ENCODE measurements at regions not wholly inside any gene's neighbourhood (a gene's known extent, or its start where the extent isn't known, plus 50 kb on each side); places are given as distances from the start of the nearest gene placed in this dataset.

- peaks cover 3% of the 10 kb centered on the region for H3K36me3 ChIP-seq
- H3K4me3 ChIP-seq (ENCODE audit: low read depth, low read length), result no peak overlapping the region
- no peak for TF ChIP-seq CTCF (IDR thresholded peaks at IDR 0.05; ENCODE audit: low read depth, low read length)
- H3K9me3 ChIP-seq (ENCODE audit: severe bottlenecking), result peaks cover 4% of the 10 kb centered on the region
- H3K27ac ChIP-seq, result no peak overlapping the region
- H3K27me3 ChIP-seq (ENCODE audit: insufficient read depth, low read depth, severe bottlenecking), result no peaks in the 10 kb centered on the region
- no peak for DNase-seq
Measured at GRCh38 chr17:72423718-72424117, 302.9 kb downstream of the SOX9 start.

DNA sequence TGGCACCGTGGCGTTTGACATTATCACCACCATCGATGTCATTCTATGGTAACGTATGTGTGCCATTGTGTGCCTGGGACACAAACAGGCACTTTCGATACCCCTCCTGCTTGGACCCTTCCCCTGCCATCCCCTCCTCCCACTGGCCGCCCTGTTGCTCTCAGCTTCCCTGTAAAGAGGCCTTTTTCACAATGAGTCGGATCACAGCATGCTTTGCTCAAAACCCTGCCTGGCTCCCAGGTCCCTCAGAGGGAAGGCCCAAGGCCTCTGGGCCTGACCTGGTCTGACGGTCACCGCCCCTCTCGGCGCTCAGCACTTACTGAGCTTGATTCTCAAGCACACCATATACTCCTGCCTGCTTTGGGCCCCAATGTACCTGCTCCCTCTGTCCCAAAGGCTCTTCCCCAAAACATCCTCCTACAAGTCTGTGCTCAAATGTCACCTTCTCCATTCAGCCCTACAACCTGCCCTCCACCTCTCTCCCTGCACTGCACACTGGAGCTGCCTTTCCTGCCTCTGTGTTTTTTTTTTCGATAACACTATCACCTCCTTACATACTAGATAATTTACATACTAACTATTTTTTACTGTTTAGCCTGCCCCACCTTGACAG is 303.8 kb downstream of the SOX9 start:
- H3K27me3 ChIP-seq (ENCODE audit: insufficient read depth, low read depth, severe bottlenecking), result no peaks in the 10 kb centered on the region
- H3K27ac ChIP-seq, result no peak overlapping the region
- H3K9me3 ChIP-seq (ENCODE audit: severe bottlenecking), result no peaks in the 10 kb centered on the region
- no peak for TF ChIP-seq CTCF (IDR thresholded peaks at IDR 0.05; ENCODE audit: low read depth, low read length)
- peaks cover 3% of the 10 kb centered on the region for H3K36me3 ChIP-seq
- DNase-seq, result no peak
- H3K4me3 ChIP-seq (ENCODE audit: low read depth, low read length), result no peak overlapping the region

DNA sequence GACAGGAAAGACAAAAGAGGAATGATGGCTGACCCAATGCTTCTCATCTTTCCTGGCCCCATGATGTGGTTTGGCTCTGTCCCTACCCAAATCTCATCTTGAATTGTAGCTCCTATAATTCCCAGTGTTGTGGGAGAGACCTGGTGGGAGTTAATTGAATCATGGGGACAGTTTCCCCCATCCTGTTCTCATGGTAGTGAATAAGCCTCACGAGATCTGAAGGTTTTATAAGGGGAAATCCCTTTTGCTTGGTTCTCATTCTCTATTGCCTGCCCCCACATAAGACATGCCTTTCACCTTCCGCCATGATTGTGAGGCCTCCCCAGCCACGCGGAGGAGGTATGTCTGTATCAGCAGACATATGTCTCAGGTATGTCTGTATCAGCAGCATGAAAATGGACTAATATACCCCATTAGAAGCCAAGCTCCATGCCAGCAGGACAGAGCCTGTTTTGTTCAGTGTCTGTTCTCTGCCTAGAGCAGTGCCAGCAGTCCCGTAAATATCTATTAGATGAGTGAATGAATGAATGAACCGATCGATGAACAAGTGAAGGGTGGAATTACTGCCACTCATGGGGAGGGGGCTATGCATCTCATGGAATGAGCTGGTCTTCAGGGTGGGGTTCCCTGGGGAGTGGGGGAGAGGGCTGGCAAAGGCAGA is 304.4 kb downstream of the SOX9 start:
- Histone ChIP-seq H3K27me3 (ENCODE audit: insufficient read depth, low read depth, severe bottlenecking) (no peaks in the 10 kb centered on the region), H3K9me3 (ENCODE audit: severe bottlenecking) (no peaks in the 10 kb centered on the region), H3K4me3 (ENCODE audit: low read depth, low read length) (no peak overlapping the region), H3K27ac (no peak overlapping the region), H3K36me3 (peaks cover 3% of the 10 kb centered on the region)
- no peak for TF ChIP-seq CTCF (IDR thresholded peaks at IDR 0.05; ENCODE audit: low read depth, low read length)
- DNase-seq, result no peak

- H3K36me3 ChIP-seq, result peaks cover 3% of the 10 kb centered on the region
- no peak overlapping the region for H3K4me3 ChIP-seq (ENCODE audit: low read depth, low read length)
- no peak for DNase-seq
- no peaks in the 10 kb centered on the region for H3K9me3 ChIP-seq (ENCODE audit: severe bottlenecking)
- H3K27ac ChIP-seq, result no peak overlapping the region
- no peak for TF ChIP-seq CTCF (IDR thresholded peaks at IDR 0.05; ENCODE audit: low read depth, low read length)
- no peaks in the 10 kb centered on the region for H3K27me3 ChIP-seq (ENCODE audit: insufficient read depth, low read depth, severe bottlenecking)
Measured at GRCh38 chr17:72425794-72426168, 305.0 kb downstream of the SOX9 start.

- peak; percentile 64 for DNase-seq
- no peak for TF ChIP-seq CTCF (IDR thresholded peaks at IDR 0.05; ENCODE audit: low read depth, low read length)
- Histone ChIP-seq H3K9me3 (ENCODE audit: severe bottlenecking) (no peaks in the 10 kb centered on the region), H3K4me3 (ENCODE audit: low read depth, low read length) (no peak overlapping the region), H3K27ac (no peak overlapping the region), H3K36me3 (peaks cover 3% of the 10 kb centered on the region), H3K27me3 (ENCODE audit: insufficient read depth, low read depth, severe bottlenecking) (no peaks in the 10 kb centered on the region)
Measured at GRCh38 chr17:72426321-72426720, 305.5 kb downstream of the SOX9 start.

Measured in WERI-Rb-1 (cell line).